Tibial artery (tissue), 4 donors: ENCODE measurements at regions not wholly inside any gene's neighbourhood (a gene's known extent, or its start where the extent isn't known, plus 50 kb on each side); places are given as distances from the start of the nearest gene placed in this dataset.

Source experiments
- DNase-seq, 2 donors: peaks; one replicate each; pipeline ENCODE4 v3.0.0-alpha.2; 2019
- H3K27ac ChIP-seq, 2 donors: fragments of 200-600 bp; sonication (generic) in 1 of 2; 1 replicate in 1 of 2; 2 replicates in 1 of 2; pipeline ENCODE4 v1.5.1; 2018 to 2019; ENCODE audit warnings: mild to moderate bottlenecking in 1 of 2
- H3K27me3 ChIP-seq, 2 donors: fragments of 200-600 bp; sonication (generic) in 1 of 2; one replicate each; pipeline versions ENCODE4 v1.5.1 to v1.6.0; 2016 to 2019
- H3K36me3 ChIP-seq, 3 donors: fragments of 200-600 bp; sonication (generic) in 2 of 3; one replicate each; pipeline ENCODE4 v1.5.1; 2016 to 2019; ENCODE audit warnings: mild to moderate bottlenecking in 2 of 3
- H3K4me1 ChIP-seq, 4 donors: fragments of 200-600 bp; sonication (generic) in 2 of 4; 1 replicate in 3 of 4; 2 replicates in 1 of 4; pipeline ENCODE4 v1.5.1; 2016 to 2019
- H3K4me3 ChIP-seq, 2 donors: fragments of 200-600 bp; sonication (generic) in 1 of 2; 1 replicate in 1 of 2; 2 replicates in 1 of 2; pipeline ENCODE4 v1.5.1; 2018 to 2019; ENCODE audit warnings: mild to moderate bottlenecking in 2 of 2
- H3K9me3 ChIP-seq, 3 donors: fragments of 200-600 bp; sonication (generic) in 1 of 3; one replicate each; pipeline ENCODE4 v1.5.1; 2016 to 2019
- intact Hi-C: fragments of 100-400 bp; cut with DNase I; formaldehyde crosslinking; loops from one replicate; pipeline ENCODE4 v1.15.0; 2023; ENCODE audit warnings: low total_unique reads
- TF ChIP-seq, protein P1 (sequence below), 2 experiments: fragments of 200-600 bp in 1 of 2; fragments of 450-650 bp in 1 of 2; IDR thresholded peaks; one replicate each; pipeline ENCODE4 v1.5.1; 2017 to 2019; ENCODE audit warnings: antibody characterized with exemption in 2 of 2, mild to moderate bottlenecking in 1 of 2, moderate library complexity in 1 of 2

DNA sequence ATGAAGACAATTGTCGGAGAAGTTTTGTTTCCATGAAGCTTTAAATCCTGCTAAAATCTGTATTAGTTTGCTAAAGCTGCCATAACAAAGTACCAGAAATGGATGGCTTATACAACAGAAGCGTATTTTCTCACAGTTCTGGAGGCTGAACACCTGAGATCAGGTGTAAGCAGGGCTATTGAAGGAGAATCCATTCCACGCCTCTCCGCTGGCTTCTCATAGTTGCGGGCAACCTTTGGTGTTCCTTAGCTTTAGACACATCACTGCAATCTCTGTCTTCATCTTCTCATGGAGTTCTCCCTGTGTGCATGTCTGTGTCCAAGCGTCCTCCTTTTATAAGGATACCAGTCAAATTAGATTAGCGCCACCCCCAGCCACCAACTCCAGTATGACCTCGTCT is 159.9 kb upstream of the CDYL start:
- Histone ChIP-seq H3K36me3 (no peaks in the 10 kb centered on the region), H3K27ac (peak overlapping the region; percentile 1 to 38), H3K9me3 (no peaks in the 10 kb centered on the region), H3K4me1 (peaks cover 0 to 43% (median 22%) of the 10 kb centered on the region in 4 donors), H3K4me3 (no peak overlapping the region), H3K27me3 (no peaks in the 10 kb centered on the region)
- intact Hi-C loops: loop anchor here (10.0 kb wide), 1 partner anchor 262 kb away; no protein-coding TSS in a partner anchor
- TF ChIP-seq, protein P1, sequence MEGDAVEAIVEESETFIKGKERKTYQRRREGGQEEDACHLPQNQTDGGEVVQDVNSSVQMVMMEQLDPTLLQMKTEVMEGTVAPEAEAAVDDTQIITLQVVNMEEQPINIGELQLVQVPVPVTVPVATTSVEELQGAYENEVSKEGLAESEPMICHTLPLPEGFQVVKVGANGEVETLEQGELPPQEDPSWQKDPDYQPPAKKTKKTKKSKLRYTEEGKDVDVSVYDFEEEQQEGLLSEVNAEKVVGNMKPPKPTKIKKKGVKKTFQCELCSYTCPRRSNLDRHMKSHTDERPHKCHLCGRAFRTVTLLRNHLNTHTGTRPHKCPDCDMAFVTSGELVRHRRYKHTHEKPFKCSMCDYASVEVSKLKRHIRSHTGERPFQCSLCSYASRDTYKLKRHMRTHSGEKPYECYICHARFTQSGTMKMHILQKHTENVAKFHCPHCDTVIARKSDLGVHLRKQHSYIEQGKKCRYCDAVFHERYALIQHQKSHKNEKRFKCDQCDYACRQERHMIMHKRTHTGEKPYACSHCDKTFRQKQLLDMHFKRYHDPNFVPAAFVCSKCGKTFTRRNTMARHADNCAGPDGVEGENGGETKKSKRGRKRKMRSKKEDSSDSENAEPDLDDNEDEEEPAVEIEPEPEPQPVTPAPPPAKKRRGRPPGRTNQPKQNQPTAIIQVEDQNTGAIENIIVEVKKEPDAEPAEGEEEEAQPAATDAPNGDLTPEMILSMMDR (IDR thresholded peaks at IDR 0.05): no peak
- DNase-seq: no peak

DNA sequence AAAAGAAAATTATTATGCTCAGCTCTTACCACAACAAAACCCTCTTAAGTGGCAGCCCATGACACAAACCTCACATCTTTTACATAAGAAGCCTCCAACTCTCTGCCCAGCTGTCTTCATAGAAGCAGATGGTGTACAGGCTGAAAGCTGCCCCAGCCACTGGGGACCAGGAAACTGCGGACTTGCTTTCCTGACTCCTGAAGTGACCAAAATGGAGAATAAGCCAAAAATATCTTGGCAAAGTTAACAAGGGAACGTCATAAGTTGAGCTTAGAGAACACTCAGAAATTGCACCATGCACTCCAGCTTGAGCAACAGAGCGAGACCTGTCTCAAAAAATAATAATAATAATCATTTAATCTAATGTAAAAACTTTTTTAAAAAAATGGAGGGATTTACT is 160.3 kb upstream of the CDYL start:
- DNase-seq: peak; percentile 62 to 83
- Histone ChIP-seq H3K4me3 (no peak overlapping the region), H3K36me3 (no peaks in the 10 kb centered on the region), H3K9me3 (no peaks in the 10 kb centered on the region), H3K27me3 (no peaks in the 10 kb centered on the region), H3K4me1 (peaks cover 0 to 48% (median 24%) of the 10 kb centered on the region in 4 donors), H3K27ac (peak overlapping the region; percentile 1 to 48)
- TF ChIP-seq, protein P1 (IDR thresholded peaks at IDR 0.05): no peak
- intact Hi-C loops: loop anchor here (10.0 kb wide), 1 partner anchor 261 kb away; no protein-coding TSS in a partner anchor

DNA sequence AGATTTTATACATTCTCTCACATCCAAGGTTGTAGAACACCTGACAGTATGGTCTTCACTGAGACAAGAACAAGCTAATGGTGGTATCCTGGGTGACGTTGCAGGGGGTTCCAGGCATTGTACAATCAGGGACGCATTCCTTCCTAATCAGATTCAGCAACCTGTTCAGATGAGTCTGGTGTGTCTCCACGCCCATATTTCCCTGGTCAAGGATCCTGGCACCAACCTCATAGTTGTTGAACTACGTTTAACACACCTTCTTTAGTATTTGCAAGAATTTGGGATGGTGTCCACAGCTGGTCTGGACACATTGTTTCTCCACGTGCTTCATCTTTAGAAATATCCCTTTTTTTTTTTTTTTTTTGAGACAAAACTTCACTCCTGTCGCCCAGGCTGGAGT is 161.0 kb upstream of the CDYL start:
- no peak for DNase-seq
- H3K4me1 ChIP-seq: peaks cover 0 to 54% (median 31%) of the 10 kb centered on the region in 4 donors
- no peaks in the 10 kb centered on the region for H3K9me3 ChIP-seq
- intact Hi-C loops: loop anchor here (10.0 kb wide), 1 partner anchor 260 kb away; no protein-coding TSS in a partner anchor
- TF ChIP-seq, protein P1 (IDR thresholded peaks at IDR 0.05): no peak
- H3K27me3 ChIP-seq: no peaks in the 10 kb centered on the region
- no peaks in the 10 kb centered on the region for H3K36me3 ChIP-seq
- H3K4me3 ChIP-seq: no peak overlapping the region
- H3K27ac ChIP-seq: peak overlapping the region in 1 of 2 donors; percentile 48

DNA sequence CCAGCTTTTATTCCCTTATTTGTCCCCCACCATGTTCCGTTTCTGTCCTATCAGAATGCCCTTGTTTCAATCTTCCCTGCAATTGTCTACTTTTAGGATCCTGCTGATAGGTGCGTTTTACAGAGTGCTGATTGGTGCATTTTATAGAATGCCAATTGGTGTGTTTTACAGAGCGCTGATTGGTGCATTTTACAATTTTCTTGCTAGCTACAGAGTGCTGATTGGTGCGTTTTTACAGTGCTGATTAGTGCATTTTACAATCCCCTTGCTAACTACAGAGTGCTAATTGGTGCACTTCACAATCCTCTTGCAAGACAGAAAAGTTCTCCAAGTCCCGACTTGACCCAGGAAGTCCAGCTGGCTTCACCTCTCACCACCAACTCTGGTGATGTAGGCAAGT is 161.6 kb upstream of the CDYL start:
- no peak overlapping the region for H3K4me3 ChIP-seq
- H3K27ac ChIP-seq: no peak overlapping the region
- H3K4me1 ChIP-seq: peaks cover 0 to 60% (median 35%) of the 10 kb centered on the region in 4 donors
- no peaks in the 10 kb centered on the region for H3K27me3 ChIP-seq
- H3K9me3 ChIP-seq: no peaks in the 10 kb centered on the region
- TF ChIP-seq, protein P1 (IDR thresholded peaks at IDR 0.05): no peak
- H3K36me3 ChIP-seq: no peaks in the 10 kb centered on the region
- intact Hi-C loops: loop anchor here (10.0 kb wide), 1 partner anchor 260 kb away; no protein-coding TSS in a partner anchor
- no peak for DNase-seq

DNA sequence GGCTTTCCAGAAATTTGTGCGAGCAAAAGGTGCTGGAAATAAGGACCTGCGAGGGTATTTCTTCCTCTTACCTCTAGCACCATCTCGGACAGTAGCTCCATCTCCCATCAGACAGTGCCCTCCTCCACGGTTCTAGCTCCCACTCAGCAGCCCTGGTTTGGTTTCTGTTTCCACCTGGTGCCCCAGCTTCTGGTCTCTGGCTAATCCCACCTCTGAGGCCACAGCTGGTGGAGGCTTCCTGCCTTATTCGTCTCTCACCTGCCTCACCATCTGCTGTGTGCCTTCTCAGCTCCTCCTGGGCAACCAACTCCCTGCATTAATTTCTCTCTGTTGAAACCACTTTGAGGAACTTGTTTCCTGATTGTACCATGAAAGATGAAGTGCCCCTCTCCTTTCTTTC is 162.4 kb upstream of the CDYL start:
- no peaks in the 10 kb centered on the region for H3K27me3 ChIP-seq
- H3K9me3 ChIP-seq: no peaks in the 10 kb centered on the region
- TF ChIP-seq, protein P1 (IDR thresholded peaks at IDR 0.05): no peak
- no peak for DNase-seq
- no peak overlapping the region for H3K4me3 ChIP-seq
- H3K27ac ChIP-seq: no peak overlapping the region
- H3K36me3 ChIP-seq: no peaks in the 10 kb centered on the region
- H3K4me1 ChIP-seq: peaks cover 0 to 60% (median 35%) of the 10 kb centered on the region in 4 donors
- intact Hi-C loops: loop anchor here (10.0 kb wide), 1 partner anchor 259 kb away; no protein-coding TSS in a partner anchor
